ENCODE measurements at regions not wholly inside any gene's neighbourhood (a gene's known extent, or its start where the extent isn't known, plus 50 kb on each side); places are given as distances from the start of the nearest gene placed in this dataset.

DNA sequence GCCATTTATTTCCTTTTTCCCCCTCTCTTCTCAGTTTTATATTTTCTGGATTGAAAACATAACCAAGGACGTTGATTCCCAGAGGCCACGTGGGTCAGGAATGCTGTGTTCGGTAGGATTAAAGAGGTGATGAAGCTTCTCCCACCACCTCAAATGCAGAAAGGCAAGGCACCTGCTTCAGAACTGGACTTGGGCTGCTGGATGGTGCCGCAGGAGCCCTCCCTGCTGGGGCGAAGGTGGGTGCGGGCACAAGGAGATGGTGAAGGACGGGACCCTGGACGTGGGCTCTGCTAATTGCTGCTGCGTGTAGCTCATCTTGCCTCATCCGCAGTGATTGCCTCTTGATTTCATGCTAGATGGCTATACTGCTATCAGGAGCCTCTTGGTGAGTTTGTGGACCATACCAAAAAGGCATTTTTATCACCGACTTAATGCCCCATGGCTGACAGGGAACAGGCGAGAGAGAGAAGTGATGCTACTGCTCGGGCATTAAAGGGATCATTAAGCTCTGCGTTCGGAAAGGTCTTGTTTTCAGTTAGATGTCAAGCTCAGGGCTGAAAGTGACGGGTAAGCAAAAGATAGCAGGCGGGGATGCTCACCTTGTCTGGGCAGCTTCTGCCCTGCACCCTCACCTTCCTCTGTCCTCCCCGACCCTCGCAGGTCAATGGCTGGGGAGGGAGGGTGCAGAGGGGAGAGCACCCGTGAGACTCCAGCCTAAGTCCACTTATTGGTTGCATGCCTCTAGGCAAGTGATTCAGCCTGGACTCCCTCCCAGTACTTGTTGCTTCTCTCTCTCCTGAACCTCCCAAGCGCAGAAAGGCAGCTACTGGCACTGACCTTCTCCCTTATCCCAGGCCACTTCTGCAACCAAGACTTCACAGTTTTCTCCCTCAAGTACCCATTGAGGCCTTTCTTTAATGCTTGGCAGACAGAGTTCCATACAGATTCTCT is 71.6 kb upstream of the FSTL4 start:
- no peaks in the 10 kb centered on the region for H3K79me1 ChIP-seq (ENCODE audit: low read depth, low read length)
- H2AFZ ChIP-seq (ENCODE audit: low read length) = no peak overlapping the region
- no peak overlapping the region for H3K14ac ChIP-seq (ENCODE audit: insufficient read length)
- DNase-seq (ENCODE audit: low read depth in 1 of 2, low spot score in 2 of 2) (no peak), FAIRE-seq (no peak)
- no peaks in the 10 kb centered on the region for H3K79me2 ChIP-seq (ENCODE audit: control insufficient read depth in 1 of 2, insufficient read depth in 2 of 2, low read length in 2 of 2)
- H3K4me2 ChIP-seq (ENCODE audit: insufficient read depth in 1 of 2, low read depth in 2 of 2, low read length in 2 of 2) = no peak overlapping the region
- H3K4me1 ChIP-seq (replicated peaks in 1 of 4; ENCODE audit: control insufficient read depth in 3 of 4, insufficient read depth in 4 of 4, low read length in 3 of 4) = no peaks in the 10 kb centered on the region
- no peak overlapping the region for H3K56ac ChIP-seq (replicated peaks; ENCODE audit: insufficient read length, low read depth, low read length)
- no peak overlapping the region for H2BK12ac ChIP-seq (ENCODE audit: low read depth, low read length)
- WGBS, 2 experiments (ENCODE audit: extremely low coverage in 1 of 2, insufficient coverage in 1 of 2, insufficient read length in 1 of 2, insufficient replicate concordance in 2 of 2, low coverage in 1 of 2, low lambda C conversion rate in 2 of 2, missing lambda C conversion rate in 1 of 2) = 83% methylated on average over 21 of the region's 21 CpGs; no CpG with 5 or more reads in 1 of the 2 experiments
- no peak overlapping the region for H3K23ac ChIP-seq (ENCODE audit: insufficient read length)
- no peak overlapping the region for H2BK20ac ChIP-seq (ENCODE audit: low read length)
- H3K36me3 ChIP-seq (ENCODE audit: control insufficient read depth in 2 of 4, insufficient read depth in 4 of 4, low read length in 3 of 4) = no peaks in the 10 kb centered on the region
- no peak overlapping the region for H4K91ac ChIP-seq (replicated peaks; ENCODE audit: insufficient read length, low read length)
- H2BK120ac ChIP-seq (replicated peaks; ENCODE audit: low read depth, low read length) = no peak overlapping the region
- no peak overlapping the region for H3K27ac ChIP-seq (ENCODE audit: low read depth, low read length)
- no peak overlapping the region for H3K18ac ChIP-seq (ENCODE audit: extremely low read depth, low read length)
- no peaks in the 10 kb centered on the region for H3K9me3 ChIP-seq (ENCODE audit: insufficient read depth in 2 of 2, low read depth in 1 of 2, low read length in 1 of 2)
- no peak overlapping the region for H3K4ac ChIP-seq (replicated peaks; ENCODE audit: insufficient read length, low read depth, low read length)
- H2AK5ac ChIP-seq (ENCODE audit: low read depth, low read length) = no peak overlapping the region
- H4K20me1 ChIP-seq (replicated peaks in 1 of 2; ENCODE audit: control insufficient read depth in 1 of 2, insufficient read depth in 2 of 2, low read length in 2 of 2) = no peaks in the 10 kb centered on the region
- no peak overlapping the region for H2BK5ac ChIP-seq (ENCODE audit: low read depth, low read length)
- no peaks in the 10 kb centered on the region for H3K23me2 ChIP-seq (ENCODE audit: low read depth, low read length)
- no peak overlapping the region for H3K4me3 ChIP-seq (ENCODE audit: extremely low read depth in 1 of 4, insufficient read depth in 2 of 4, low read depth in 3 of 4, low read length in 4 of 4)
- H4K8ac ChIP-seq (ENCODE audit: extremely low read depth, insufficient read depth, low read length) = no peak overlapping the region
- no peak overlapping the region for H4K5ac ChIP-seq (ENCODE audit: insufficient read length, low read depth, low read length)
- ChIA-PET CTCF (ENCODE audit: partially characterized antibody) (interaction anchor here (0.6 to 1.4 kb wide), 6 partner anchors 15 to 223 kb away, joined by 3 to 4 read pairs (median 3); no protein-coding TSS in a partner anchor), POLR2A (ENCODE audit: partially characterized antibody) (interaction anchor here (1.1 kb wide), 1 partner anchor 12 kb away, joined by 3 read pairs; no protein-coding TSS in a partner anchor)
- H3K9ac ChIP-seq (replicated peaks in 1 of 4; ENCODE audit: extremely low read depth in 1 of 4, low read depth in 3 of 4, low read length in 3 of 4) = no peak overlapping the region
- H3K27me3 ChIP-seq (replicated peaks in 1 of 4; ENCODE audit: control insufficient read depth in 3 of 4, extremely low read depth in 1 of 4, insufficient read depth in 3 of 4, low read length in 3 of 4) = no peaks in the 10 kb centered on the region
- H2BK15ac ChIP-seq (ENCODE audit: low read length) = no peak overlapping the region
- TF ChIP-seq ATF2 (IDR thresholded peaks at IDR 0.05; ENCODE audit: low read length) = no peak
- TF ChIP-seq, protein P1, sequence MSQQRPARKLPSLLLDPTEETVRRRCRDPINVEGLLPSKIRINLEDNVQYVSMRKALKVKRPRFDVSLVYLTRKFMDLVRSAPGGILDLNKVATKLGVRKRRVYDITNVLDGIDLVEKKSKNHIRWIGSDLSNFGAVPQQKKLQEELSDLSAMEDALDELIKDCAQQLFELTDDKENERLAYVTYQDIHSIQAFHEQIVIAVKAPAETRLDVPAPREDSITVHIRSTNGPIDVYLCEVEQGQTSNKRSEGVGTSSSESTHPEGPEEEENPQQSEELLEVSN (IDR thresholded peaks at IDR 0.05) = no peak
- no peak for TF ChIP-seq CHD1 (IDR thresholded peaks at IDR 0.05; ENCODE audit: low read depth, low read length)
- no peak for TF ChIP-seq PHF8 (conservative IDR thresholded peaks at IDR 0.05; ENCODE audit: low read depth, low read length)
- TF ChIP-seq RAD21 (IDR thresholded peaks at IDR 0.05 in 1 of 2, conservative IDR thresholded peaks at IDR 0.05 in 1 of 2; ENCODE audit: low read depth in 2 of 2, low read length in 2 of 2) = no peak
- TF ChIP-seq SP2 (IDR thresholded peaks at IDR 0.05; ENCODE audit: low read length) = no peak
- TF ChIP-seq GABPA (IDR thresholded peaks at IDR 0.05; ENCODE audit: borderline replicate concordance, insufficient read depth, low read length) = no peak
- no peak for TF ChIP-seq CTBP2 (IDR thresholded peaks at IDR 0.05; ENCODE audit: borderline replicate concordance, insufficient read depth, insufficient read length, low read length)
- TF ChIP-seq TAF1 (IDR thresholded peaks at IDR 0.05; ENCODE audit: low read depth, low read length) = no peak
